ENCODE measurements at regions not wholly inside any gene's neighbourhood (a gene's known extent, or its start where the extent isn't known, plus 50 kb on each side); places are given as distances from the start of the nearest gene placed in this dataset.

- no peak for DNase-seq
These were observed 102.3 kb downstream of the BOD1L2 start for GRCh38 chr18:57249179-57249578.

GRCh38 chr18:57249883-57250282, 102.5 kb upstream of the ST8SIA3 start:
- no peak for DNase-seq

GRCh38 chr18:57251747-57252146, 100.6 kb upstream of the ST8SIA3 start:
- no peak for DNase-seq

GRCh38 chr18:57253903-57254302, 98.5 kb upstream of the ST8SIA3 start:
- DNase-seq = no peak

- DNase-seq = no peak
These were observed 94.1 kb upstream of the ST8SIA3 start for GRCh38 chr18:57258131-57258777.

- DNase-seq = no peak
These were observed 84.9 kb upstream of the ST8SIA3 start for GRCh38 chr18:57267368-57267925.

- DNase-seq = no peak
These were observed 82.6 kb upstream of the ST8SIA3 start for GRCh38 chr18:57269756-57270155.

GRCh38 chr18:57270156-57270555, 82.2 kb upstream of the ST8SIA3 start:
- no peak for DNase-seq

- no peak for DNase-seq
These were observed 79.2 kb upstream of the ST8SIA3 start for GRCh38 chr18:57273194-57273593.

- peak; percentile 55 for DNase-seq
These were observed 77.2 kb upstream of the ST8SIA3 start for GRCh38 chr18:57275111-57275510.

- no peak for DNase-seq
These were observed 75.5 kb upstream of the ST8SIA3 start for GRCh38 chr18:57276829-57277228.

- DNase-seq = no peak
These were observed 73.4 kb upstream of the ST8SIA3 start for GRCh38 chr18:57278933-57279332.

- no peak for DNase-seq
These were observed 70.8 kb upstream of the ST8SIA3 start for GRCh38 chr18:57281519-57281918.

GRCh38 chr18:57286949-57287348, 65.4 kb upstream of the ST8SIA3 start:
- no peak for DNase-seq

- DNase-seq = no peak
These were observed 64.6 kb upstream of the ST8SIA3 start for GRCh38 chr18:57287766-57288165.

GRCh38 chr18:57294547-57294946, 57.8 kb upstream of the ST8SIA3 start:
- no peak for DNase-seq

- DNase-seq = no peak
These were observed 56.0 kb upstream of the ST8SIA3 start for GRCh38 chr18:57296336-57296735.

- DNase-seq = no peak
These were observed 55.1 kb upstream of the ST8SIA3 start for GRCh38 chr18:57297306-57297705.

GRCh38 chr18:57299931-57300330, 52.4 kb upstream of the ST8SIA3 start:
- no peak for DNase-seq

- no peak for DNase-seq
These were observed 50.5 kb upstream of the ST8SIA3 start for GRCh38 chr18:57301573-57302559.
